BE2C (cell line): ENCODE measurements at regions not wholly inside any gene's neighbourhood (a gene's known extent, or its start where the extent isn't known, plus 50 kb on each side); places are given as distances from the start of the nearest gene placed in this dataset.

Experiments
- DNase-seq: peaks from one replicate; pipeline ENCODE4 v3.0.0-alpha.2; 2020
- H3K27me3 ChIP-seq: fragments of 250-450 bp; sonication (Bioruptor Pico); 2 replicates; pipeline ENCODE4 v1.5.1; 2020; ENCODE audit warnings: mild to moderate bottlenecking
- H3K36me3 ChIP-seq: fragments of 250-450 bp; sonication (Bioruptor Pico); 2 replicates; pipeline ENCODE4 v1.5.1; 2020; ENCODE audit warnings: mild to moderate bottlenecking
- H3K4me1 ChIP-seq: fragments of 250-450 bp; sonication (Bioruptor Pico); 2 replicates; pipeline ENCODE4 v1.5.1; 2020
- H3K4me3 ChIP-seq: 2 replicates; pipeline ENCODE4 v1.5.1; 2011; ENCODE audit warnings: low read depth, low read length
- H3K9me3 ChIP-seq: fragments of 250-450 bp; sonication (Bioruptor Pico); 2 replicates; pipeline ENCODE4 v1.5.1; 2020
- CTCF ChIP-seq: IDR thresholded peaks from 2 replicates; pipeline ENCODE4 v1.5.1; 2012; ENCODE audit warnings: mild to moderate bottlenecking, low read depth, low read length

DNA sequence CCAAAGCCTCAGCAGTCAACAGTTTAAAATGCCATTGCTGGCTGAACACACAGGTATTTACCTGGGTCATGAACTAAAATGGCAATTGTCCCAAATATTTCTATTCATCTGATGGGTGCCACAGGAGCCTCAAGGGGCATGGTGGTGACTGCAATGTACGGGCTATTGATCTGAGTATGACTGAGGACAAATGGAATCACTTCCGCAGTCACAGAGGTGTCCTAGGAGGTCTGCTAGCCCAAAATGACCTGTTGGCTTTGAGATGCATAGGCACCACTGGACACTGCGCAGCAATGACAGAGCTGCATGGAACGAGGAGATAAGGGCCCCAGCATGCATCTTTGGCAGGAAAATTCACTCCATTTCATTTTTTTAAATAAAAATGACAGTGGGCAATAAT is 474.1 kb upstream of the SOX5 start:
- H3K36me3 ChIP-seq, result no peaks in the 10 kb centered on the region
- TF ChIP-seq CTCF, result no peak
- no peak for DNase-seq
- no peaks in the 10 kb centered on the region for H3K9me3 ChIP-seq
- no peaks in the 10 kb centered on the region for H3K4me1 ChIP-seq
- no peak overlapping the region for H3K4me3 ChIP-seq
- no peaks in the 10 kb centered on the region for H3K27me3 ChIP-seq

- TF ChIP-seq CTCF, result no peak
- no peaks in the 10 kb centered on the region for H3K4me1 ChIP-seq
- H3K4me3 ChIP-seq, result no peak overlapping the region
- no peaks in the 10 kb centered on the region for H3K27me3 ChIP-seq
- DNase-seq, result no peak
- H3K9me3 ChIP-seq, result no peaks in the 10 kb centered on the region
- no peaks in the 10 kb centered on the region for H3K36me3 ChIP-seq
These were observed 472.3 kb upstream of the SOX5 start for GRCh38 chr12:24421759-24422158.

DNA sequence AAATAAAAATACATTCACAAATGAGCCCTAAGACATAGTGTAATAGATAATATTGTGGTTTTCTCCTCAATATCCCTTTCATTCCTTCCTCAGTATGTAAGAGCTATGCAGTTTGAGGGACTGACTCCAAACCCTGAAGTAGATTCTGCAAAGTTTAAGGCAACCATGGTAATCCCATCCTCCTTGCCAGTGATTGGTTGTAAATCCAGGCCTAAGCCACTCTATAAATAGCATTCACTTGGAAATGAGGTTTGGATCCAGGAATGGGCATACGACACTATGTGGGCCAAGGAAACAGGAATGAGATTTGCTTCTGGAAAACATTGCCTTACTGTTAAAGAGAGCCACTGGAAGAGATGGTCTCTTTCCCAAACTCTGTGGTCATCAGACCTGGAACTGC is 468.7 kb upstream of the SOX5 start:
- H3K36me3 ChIP-seq, result no peaks in the 10 kb centered on the region
- 0 out of 2 replicates have a peak, but pooled peaks cover 2% of the 10 kb centered on the region for H3K9me3 ChIP-seq
- TF ChIP-seq CTCF, result no peak
- DNase-seq, result no peak
- no peaks in the 10 kb centered on the region for H3K27me3 ChIP-seq
- no peaks in the 10 kb centered on the region for H3K4me1 ChIP-seq
- no peak overlapping the region for H3K4me3 ChIP-seq

- H3K9me3 ChIP-seq, result 0 out of 2 replicates have a peak, but pooled peaks cover 2% of the 10 kb centered on the region
- no peak overlapping the region for H3K4me3 ChIP-seq
- DNase-seq, result no peak
- TF ChIP-seq CTCF, result no peak
- no peaks in the 10 kb centered on the region for H3K36me3 ChIP-seq
- H3K4me1 ChIP-seq, result no peaks in the 10 kb centered on the region
- H3K27me3 ChIP-seq, result no peaks in the 10 kb centered on the region
These were observed 467.1 kb upstream of the SOX5 start for GRCh38 chr12:24416423-24417109.

DNA sequence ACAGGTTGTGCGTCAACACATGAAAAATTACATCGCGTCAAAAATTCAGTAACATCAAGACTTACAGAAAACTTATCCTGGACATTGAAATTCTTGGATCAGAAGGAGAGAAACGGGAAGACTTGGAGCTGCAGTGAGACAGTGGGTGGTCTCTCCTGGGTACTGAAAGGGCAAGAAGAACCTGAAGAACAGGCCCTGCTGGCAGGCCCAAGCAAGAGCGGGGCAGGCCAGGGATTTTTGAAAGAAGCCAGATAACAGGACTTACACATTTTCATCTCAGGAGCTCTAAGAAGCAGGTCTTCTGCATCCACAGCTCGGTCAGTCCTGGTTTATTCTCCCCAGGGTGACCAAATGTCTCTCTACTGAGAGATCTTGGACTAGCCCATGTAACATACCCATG is 466.5 kb upstream of the SOX5 start:
- no peaks in the 10 kb centered on the region for H3K27me3 ChIP-seq
- no peak for TF ChIP-seq CTCF
- no peaks in the 10 kb centered on the region for H3K36me3 ChIP-seq
- no peak for DNase-seq
- no peak overlapping the region for H3K4me3 ChIP-seq
- H3K9me3 ChIP-seq, result 0 out of 2 replicates have a peak, but pooled peaks cover 2% of the 10 kb centered on the region
- H3K4me1 ChIP-seq, result no peaks in the 10 kb centered on the region

DNA sequence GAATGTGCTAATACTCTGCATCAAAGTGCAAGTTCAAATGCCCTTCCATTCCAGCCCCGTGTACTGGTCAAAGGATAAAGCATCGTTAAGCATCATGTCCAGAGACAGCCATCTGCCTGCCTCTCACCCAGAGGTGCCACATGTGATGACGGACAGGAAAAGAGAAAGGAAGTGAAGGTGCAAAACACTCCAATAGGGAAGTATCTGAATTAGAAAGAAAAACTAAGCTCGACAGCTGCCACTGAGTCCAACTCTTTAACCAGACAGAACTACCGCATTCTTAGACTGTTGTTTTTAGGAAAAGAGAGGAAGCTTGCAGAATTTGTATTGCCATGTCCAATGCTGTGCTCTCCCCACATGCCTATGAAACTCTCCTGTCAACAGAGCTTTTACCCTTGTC is 465.0 kb upstream of the SOX5 start:
- Histone ChIP-seq H3K27me3 (no peaks in the 10 kb centered on the region), H3K4me1 (no peaks in the 10 kb centered on the region), H3K9me3 (0 out of 2 replicates have a peak, but pooled peaks cover 2% of the 10 kb centered on the region), H3K4me3 (no peak overlapping the region), H3K36me3 (no peaks in the 10 kb centered on the region)
- no peak for DNase-seq
- no peak for TF ChIP-seq CTCF
